ENCODE measurements at regions not wholly inside any gene's neighbourhood (a gene's known extent, or its start where the extent isn't known, plus 50 kb on each side); places are given as distances from the start of the nearest gene placed in this dataset.
"Not testable (repeated sequence)": the region's sequence is repeated elsewhere in the genome, so short reads cannot be mapped to it uniquely, and the experiment has no call there.

DNA sequence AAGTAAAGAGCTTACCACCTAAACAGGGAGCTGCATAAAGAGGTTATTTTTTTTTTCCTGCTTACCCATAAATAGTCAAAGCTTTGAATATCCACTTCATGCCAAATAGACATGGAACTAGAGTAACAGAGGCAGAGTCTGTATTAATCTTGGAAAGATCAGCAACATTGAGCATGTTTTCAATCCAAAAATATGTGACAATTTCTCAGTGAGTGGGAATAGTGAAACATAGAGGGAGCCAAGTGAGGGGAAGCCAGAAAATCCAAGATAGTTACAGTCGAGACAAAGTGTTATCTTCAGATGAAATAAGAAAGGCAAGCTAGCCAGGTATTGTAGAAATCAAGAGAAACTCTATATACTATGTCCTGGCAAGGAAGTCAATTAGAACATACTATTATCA is 122.3 kb upstream of the TACR3 start:
- DNase-seq: no peak

DNA sequence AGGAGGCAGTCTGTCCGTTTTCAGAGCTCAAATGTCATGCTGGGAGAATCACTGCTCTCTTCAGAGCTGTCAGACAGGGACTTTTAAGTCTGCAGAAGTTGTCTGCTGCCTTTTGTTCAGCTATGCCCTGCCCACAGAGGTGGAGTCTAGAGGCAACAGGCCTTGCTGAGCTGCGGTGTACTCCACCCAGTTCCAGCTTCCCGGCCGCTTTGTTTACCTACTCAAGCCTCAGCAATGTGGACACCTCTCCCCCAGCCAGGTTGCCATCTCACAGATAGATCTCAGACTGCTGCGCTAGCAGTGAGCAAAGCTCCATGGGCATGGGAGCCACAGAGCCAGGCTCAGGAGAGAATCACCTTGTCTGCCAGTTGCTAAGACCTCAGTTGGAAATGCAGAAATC is 90.5 kb upstream of the TACR3 start:
- not testable (repeated sequence) for DNase-seq

GRCh38 chr4:103802766-103803165 is 83.0 kb upstream of the TACR3 start:
- no peak for DNase-seq

DNA sequence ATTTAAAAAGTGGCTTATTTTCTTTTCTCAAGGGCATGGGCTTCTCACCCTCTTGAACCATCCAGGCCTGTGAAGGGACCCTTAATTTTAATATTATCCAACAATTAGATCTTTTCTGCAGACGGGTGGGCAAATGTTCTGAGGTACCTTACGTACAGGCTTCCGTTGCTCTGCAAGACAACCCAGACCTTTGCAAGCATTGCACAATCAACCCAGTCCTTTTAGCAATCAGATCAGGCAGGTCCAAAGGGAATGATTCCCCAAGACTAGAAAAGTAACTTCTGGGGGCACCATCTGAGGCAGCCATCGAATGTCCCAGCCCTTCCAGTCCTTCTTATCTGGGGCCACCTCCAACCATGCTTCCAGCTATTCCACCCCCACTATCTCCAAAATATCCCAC is 67.3 kb upstream of the TACR3 start:
- DNase-seq: no peak

- no peak for DNase-seq
Measured at GRCh38 chr4:103786593-103786992, 66.8 kb upstream of the TACR3 start.

DNA sequence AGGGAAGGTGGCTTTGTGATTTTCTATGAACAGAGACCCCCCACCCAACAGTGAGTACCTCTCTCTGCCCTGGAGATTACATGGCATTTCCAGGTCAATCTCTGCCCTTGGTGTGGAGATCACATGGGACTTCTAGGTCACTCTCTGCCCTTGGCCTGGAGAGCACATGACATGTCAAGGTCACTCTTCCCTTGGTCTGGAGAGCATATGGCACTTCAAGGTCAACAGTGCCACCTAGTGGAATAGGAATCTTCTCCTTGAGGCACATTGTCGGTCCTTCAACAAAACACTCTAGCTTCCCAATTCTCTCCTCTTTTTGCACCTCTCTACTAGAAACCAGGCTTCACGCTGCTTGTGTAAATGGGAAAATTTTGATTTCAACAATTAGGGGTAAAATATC is 66.2 kb upstream of the TACR3 start:
- DNase-seq: no peak

GRCh38 chr4:103778221-103778620 is 58.4 kb upstream of the TACR3 start:
- no peak for DNase-seq

GRCh38 chr4:103774326-103774825 is 54.6 kb upstream of the TACR3 start:
- no peak for DNase-seq

DNA sequence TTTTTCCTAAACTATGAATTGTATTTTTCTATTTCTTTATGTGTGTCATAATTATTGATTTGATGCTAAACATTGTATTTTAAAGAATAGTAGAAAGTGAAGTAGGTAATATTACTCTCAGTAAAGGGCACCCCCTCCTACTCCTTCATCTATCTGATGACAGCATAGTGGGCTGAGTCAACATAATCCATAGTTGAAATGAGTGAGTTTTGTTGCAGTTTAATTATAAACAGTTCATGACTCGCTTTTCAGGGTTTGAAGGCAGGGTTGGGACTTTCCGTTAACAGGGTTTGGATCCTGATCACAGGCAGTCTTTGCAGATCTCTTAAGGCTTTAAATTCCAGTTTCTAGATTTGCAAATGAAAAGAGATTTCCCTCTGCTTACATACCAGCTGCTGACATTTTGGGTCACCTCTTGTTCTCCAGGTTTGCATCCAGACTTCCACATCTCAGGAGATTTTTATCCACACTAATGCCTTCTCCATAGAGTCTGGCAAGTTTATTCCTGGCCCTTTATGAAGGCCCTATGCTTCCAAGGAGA is 54.0 kb upstream of the TACR3 start:
- DNase-seq: no peak

Data from inflammatory macrophage (primary cell).